Activated T-cell treated with anti-CD3 and anti-CD28 coated beads, Interleukin-2, amount 50 U/mL, for 4 hours (primary cell): ENCODE measurements at regions not wholly inside any gene's neighbourhood (a gene's known extent, or its start where the extent isn't known, plus 50 kb on each side); places are given as distances from the start of the nearest gene placed in this dataset.

Experiments
- ATAC-seq, 2 donors: fragments of 200-7000 bp; cut with Tn5 transposase; one replicate each; pipeline ENCODE4 v1.10.0; 2021
- DNase-seq: peaks from one replicate; pipeline ENCODE4 v3.0.0-alpha.2; 2020
- H3K27me3 Mint-ChIP-seq: one replicate; pipeline ENCODE4 v1.8.0; 2021; ENCODE audit warnings: low read depth, mixed read lengths
- H3K36me3 Mint-ChIP-seq: one replicate; pipeline ENCODE4 v1.8.0; 2022; ENCODE audit warnings: mixed read lengths; ENCODE audit not compliant: insufficient read depth
- H3K4me1 Mint-ChIP-seq: one replicate; pipeline ENCODE4 v1.8.0; 2021; ENCODE audit warnings: low read depth, mixed read lengths
- H3K4me3 Mint-ChIP-seq: one replicate; pipeline ENCODE4 v1.8.0; 2021; ENCODE audit warnings: mild to moderate bottlenecking, moderate library complexity, mixed read lengths
- H3K9me3 Mint-ChIP-seq: one replicate; pipeline ENCODE4 v1.8.0; 2021; ENCODE audit warnings: mixed read lengths

- ATAC-seq = no peak
These were observed 164.0 kb upstream of the LYZL1 start for GRCh38 chr10:29124864-29125263.

GRCh38 chr10:29127037-29127700 is 161.7 kb upstream of the LYZL1 start:
- H3K4me1 Mint-ChIP-seq = no peaks in the 10 kb centered on the region
- H3K27me3 Mint-ChIP-seq = peaks cover 8% of the 10 kb centered on the region
- DNase-seq (no peak), ATAC-seq (no peak)
- no peaks in the 10 kb centered on the region for H3K9me3 Mint-ChIP-seq
- H3K4me3 Mint-ChIP-seq = no peak overlapping the region
- H3K36me3 Mint-ChIP-seq = no peaks in the 10 kb centered on the region

More at GRCh38 chr10:29124864-29125263, 164.0 kb upstream of the LYZL1 start:
- no peaks in the 10 kb centered on the region for H3K36me3 Mint-ChIP-seq
- H3K4me3 Mint-ChIP-seq = no peak overlapping the region
- H3K27me3 Mint-ChIP-seq = peaks cover 3% of the 10 kb centered on the region
- no peaks in the 10 kb centered on the region for H3K4me1 Mint-ChIP-seq
- no peak for DNase-seq
- H3K9me3 Mint-ChIP-seq = no peaks in the 10 kb centered on the region

DNA sequence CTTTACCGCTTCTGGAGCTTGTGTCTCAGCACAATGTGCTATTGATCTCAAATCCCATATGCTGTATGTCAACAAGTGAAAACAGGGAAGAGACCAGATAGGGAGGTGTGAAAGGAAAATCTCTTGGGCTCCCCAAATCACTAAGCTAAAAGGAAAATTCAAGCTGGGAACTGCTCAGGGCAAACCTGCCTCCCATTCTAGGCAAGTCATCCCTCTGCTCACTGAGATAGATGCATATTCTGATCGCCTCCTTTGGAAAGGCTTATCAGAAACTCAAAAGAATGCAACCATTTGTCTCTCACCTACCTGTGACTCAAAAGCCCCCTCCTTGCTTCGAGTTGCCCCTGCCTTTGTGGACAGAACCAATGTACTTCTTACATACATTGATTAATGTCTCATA is 161.1 kb upstream of the LYZL1 start:
- ATAC-seq (no peak), DNase-seq (no peak)
- no peak overlapping the region for H3K4me3 Mint-ChIP-seq

DNA sequence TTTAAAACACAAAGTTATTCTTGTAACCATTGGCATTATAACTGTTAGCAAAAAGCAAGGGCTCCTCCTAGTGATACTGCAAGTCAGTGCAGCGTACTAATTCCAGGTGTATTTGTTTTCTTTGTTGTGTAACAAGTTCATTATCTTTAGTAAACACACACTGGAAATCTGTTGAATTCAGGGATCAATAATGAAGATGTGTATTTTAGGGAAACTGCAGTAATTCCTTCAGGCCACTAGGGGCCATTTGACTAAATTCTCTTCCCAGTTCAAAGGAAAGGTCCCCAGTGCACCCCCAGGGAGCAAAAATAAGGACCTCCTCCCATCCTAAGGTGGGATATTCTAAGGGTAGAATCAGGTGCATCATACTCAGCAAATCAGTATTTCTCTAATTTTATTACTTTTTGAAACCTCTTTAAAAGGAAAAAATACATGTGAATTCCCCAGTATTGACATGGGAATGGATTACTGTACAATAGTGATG is 158.6 kb upstream of the LYZL1 start:
- no peaks in the 10 kb centered on the region for H3K9me3 Mint-ChIP-seq
- no peaks in the 10 kb centered on the region for H3K4me1 Mint-ChIP-seq
- ATAC-seq (no peak), DNase-seq (no peak)
- H3K36me3 Mint-ChIP-seq = no peaks in the 10 kb centered on the region
- no peak overlapping the region for H3K4me3 Mint-ChIP-seq
- peaks cover 9% of the 10 kb centered on the region for H3K27me3 Mint-ChIP-seq

More for the DNA sequence above, 161.1 kb upstream of the LYZL1 start:
- Mint-ChIP-seq H3K4me1 (no peaks in the 10 kb centered on the region), H3K36me3 (no peaks in the 10 kb centered on the region), H3K27me3 (peaks cover 9% of the 10 kb centered on the region), H3K9me3 (no peaks in the 10 kb centered on the region)

GRCh38 chr10:29131952-29132547 is 156.8 kb upstream of the LYZL1 start:
- ATAC-seq (no peak), DNase-seq (no peak)
- H3K36me3 Mint-ChIP-seq = no peaks in the 10 kb centered on the region
- H3K4me1 Mint-ChIP-seq = no peaks in the 10 kb centered on the region
- peaks cover 9% of the 10 kb centered on the region for H3K27me3 Mint-ChIP-seq
- H3K4me3 Mint-ChIP-seq = no peak overlapping the region
- no peaks in the 10 kb centered on the region for H3K9me3 Mint-ChIP-seq

GRCh38 chr10:29132551-29133111 is 156.2 kb upstream of the LYZL1 start:
- no peaks in the 10 kb centered on the region for H3K36me3 Mint-ChIP-seq
- H3K4me1 Mint-ChIP-seq = no peaks in the 10 kb centered on the region
- no peak for ATAC-seq
- no peak for DNase-seq
- no peak overlapping the region for H3K4me3 Mint-ChIP-seq
- H3K27me3 Mint-ChIP-seq = peaks cover 10% of the 10 kb centered on the region
- no peaks in the 10 kb centered on the region for H3K9me3 Mint-ChIP-seq

DNA sequence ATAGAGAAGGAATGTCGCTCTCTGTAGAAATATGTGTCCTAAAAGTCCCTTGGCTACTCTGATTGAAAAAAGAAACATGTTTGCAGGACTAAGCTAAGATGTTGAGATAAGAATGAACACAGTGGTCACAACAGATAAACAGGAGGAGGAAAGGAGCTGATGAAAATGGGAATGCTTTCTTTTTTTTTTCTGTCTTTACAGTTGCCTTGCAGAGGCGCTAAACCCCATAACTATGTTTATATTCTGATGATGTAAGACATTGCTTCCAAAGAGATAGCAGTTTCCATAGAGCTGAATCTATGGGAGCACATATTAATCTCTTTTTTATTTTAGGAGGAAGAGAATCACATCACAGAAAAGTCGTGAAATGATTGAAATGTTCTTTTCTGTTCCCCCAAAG is 153.5 kb upstream of the LYZL1 start:
- Mint-ChIP-seq H3K4me3 (no peak overlapping the region), H3K4me1 (no peaks in the 10 kb centered on the region), H3K36me3 (no peaks in the 10 kb centered on the region), H3K9me3 (no peaks in the 10 kb centered on the region), H3K27me3 (peaks cover 10% of the 10 kb centered on the region)
- no peak for ATAC-seq
- DNase-seq = no peak

GRCh38 chr10:29136411-29136810 is 152.5 kb upstream of the LYZL1 start:
- Mint-ChIP-seq H3K4me1 (no peaks in the 10 kb centered on the region), H3K9me3 (no peaks in the 10 kb centered on the region), H3K27me3 (peaks cover 10% of the 10 kb centered on the region), H3K4me3 (no peak overlapping the region), H3K36me3 (no peaks in the 10 kb centered on the region)
- DNase-seq (no peak), ATAC-seq (no peak)

- no peak for DNase-seq
- H3K4me1 Mint-ChIP-seq = no peaks in the 10 kb centered on the region
- ATAC-seq = no peak
- H3K9me3 Mint-ChIP-seq = no peaks in the 10 kb centered on the region
- H3K36me3 Mint-ChIP-seq = no peaks in the 10 kb centered on the region
- peaks cover 9% of the 10 kb centered on the region for H3K27me3 Mint-ChIP-seq
- no peak overlapping the region for H3K4me3 Mint-ChIP-seq
These were observed 148.7 kb upstream of the LYZL1 start for GRCh38 chr10:29140151-29140550.

GRCh38 chr10:29140991-29141390 is 147.9 kb upstream of the LYZL1 start:
- no peak for ATAC-seq

DNA sequence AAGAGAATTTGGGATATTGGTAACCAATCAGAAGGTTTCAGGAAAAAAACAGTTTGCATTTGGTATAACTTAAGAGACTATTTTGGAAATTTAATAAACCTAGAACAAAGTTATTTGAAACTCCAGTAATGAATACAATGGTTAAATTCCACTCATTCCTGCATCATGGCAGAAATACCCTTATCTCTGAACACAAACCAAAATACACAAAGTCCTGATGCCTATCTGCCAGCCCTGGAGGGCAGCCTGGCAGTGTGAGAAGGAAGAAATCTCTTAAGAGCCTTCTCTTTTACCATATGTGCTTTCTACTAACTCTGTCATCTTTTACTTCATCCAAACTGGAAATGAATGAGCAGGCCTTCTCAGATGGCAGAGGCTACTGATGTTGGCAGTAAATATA is 147.1 kb upstream of the LYZL1 start:
- Mint-ChIP-seq H3K9me3 (no peaks in the 10 kb centered on the region), H3K27me3 (peaks cover 13% of the 10 kb centered on the region), H3K4me3 (no peak overlapping the region), H3K4me1 (no peaks in the 10 kb centered on the region), H3K36me3 (no peaks in the 10 kb centered on the region)
- DNase-seq (no peak), ATAC-seq (no peak)

More at GRCh38 chr10:29140991-29141390, 147.9 kb upstream of the LYZL1 start:
- H3K4me1 Mint-ChIP-seq = no peaks in the 10 kb centered on the region
- no peaks in the 10 kb centered on the region for H3K36me3 Mint-ChIP-seq
- no peaks in the 10 kb centered on the region for H3K9me3 Mint-ChIP-seq
- no peak for DNase-seq
- no peak overlapping the region for H3K4me3 Mint-ChIP-seq
- H3K27me3 Mint-ChIP-seq = peaks cover 9% of the 10 kb centered on the region

DNA sequence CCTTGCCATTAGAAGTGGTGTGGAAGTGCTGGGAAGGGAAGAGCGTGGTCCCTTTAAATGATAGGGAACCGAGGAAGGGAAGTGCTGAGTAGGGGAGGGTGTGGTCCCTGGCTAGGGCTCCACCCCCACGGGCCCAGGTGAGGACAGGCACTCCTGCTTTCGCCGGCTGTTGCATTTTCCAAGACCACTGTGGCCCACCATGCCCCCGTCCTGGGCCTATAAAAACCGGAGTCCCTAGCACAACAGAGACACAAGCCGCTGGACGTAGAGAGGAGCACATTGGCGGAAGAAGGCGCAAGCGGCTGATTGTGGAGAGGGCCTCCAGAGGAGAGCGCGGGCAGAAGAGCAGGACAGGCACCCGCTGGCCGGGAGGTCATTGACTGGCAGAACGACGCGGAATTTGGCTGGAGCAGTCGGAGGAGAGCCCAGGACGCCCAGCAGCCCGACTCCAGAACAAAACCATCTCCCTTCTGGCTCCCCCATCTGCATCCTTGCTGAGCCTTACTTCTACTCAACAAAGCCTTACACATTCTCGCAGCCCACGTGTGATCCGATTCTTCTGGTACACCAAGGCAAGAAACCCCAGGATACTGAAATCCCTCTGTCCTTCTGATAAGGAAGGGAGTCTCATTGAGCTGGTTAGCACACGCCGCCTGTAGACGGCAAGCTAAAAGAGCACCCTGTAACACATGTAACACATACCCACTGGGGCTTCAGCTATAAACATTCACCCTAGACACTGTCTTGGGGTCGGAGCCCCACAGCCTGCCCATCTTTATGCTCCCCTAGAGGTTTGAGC is 146.2 kb upstream of the LYZL1 start:
- no peak for DNase-seq
- Mint-ChIP-seq H3K4me3 (no peak overlapping the region), H3K27me3 (peaks cover 12% of the 10 kb centered on the region), H3K4me1 (no peaks in the 10 kb centered on the region), H3K9me3 (no peaks in the 10 kb centered on the region), H3K36me3 (no peaks in the 10 kb centered on the region)
- no peak for ATAC-seq

DNA sequence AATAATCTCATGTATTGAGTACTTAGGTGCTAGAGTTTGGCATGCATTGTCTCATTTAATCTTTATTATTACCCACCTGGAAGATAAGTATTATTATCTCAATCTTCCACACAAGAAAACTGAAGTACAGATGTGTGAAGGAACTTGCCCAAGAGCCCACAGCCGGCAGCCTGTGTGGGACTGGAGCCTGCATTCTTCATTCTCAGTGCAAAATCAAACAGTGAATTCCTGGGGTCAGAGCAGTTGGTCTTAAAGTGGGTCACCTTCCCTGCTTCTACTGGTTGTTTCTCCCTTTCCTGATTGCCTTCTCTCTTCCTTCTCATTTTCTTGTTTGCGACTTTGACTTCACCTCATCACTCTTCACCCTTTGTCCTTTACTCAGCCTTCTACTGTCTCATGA is 144.7 kb upstream of the LYZL1 start:
- Mint-ChIP-seq H3K9me3 (no peaks in the 10 kb centered on the region), H3K4me1 (no peaks in the 10 kb centered on the region), H3K36me3 (no peaks in the 10 kb centered on the region), H3K4me3 (no peak overlapping the region), H3K27me3 (peaks cover 9% of the 10 kb centered on the region)
- no peak for ATAC-seq
- DNase-seq = no peak

- Mint-ChIP-seq H3K9me3 (no peaks in the 10 kb centered on the region), H3K36me3 (no peaks in the 10 kb centered on the region), H3K4me3 (no peak overlapping the region), H3K27me3 (peaks cover 9% of the 10 kb centered on the region), H3K4me1 (no peaks in the 10 kb centered on the region)
- DNase-seq (no peak), ATAC-seq (no peak)
These were observed 142.4 kb upstream of the LYZL1 start for GRCh38 chr10:29146311-29147100.
